DOHH2 (cell line): ENCODE measurements at regions not wholly inside any gene's neighbourhood (a gene's known extent, or its start where the extent isn't known, plus 50 kb on each side); places are given as distances from the start of the nearest gene placed in this dataset.

Source experiments
- EZH2phosphoT487 ChIP-seq: fragments of 200-600 bp; sonication (generic); IDR thresholded peaks from 2 replicates; pipeline ENCODE4 v1.6.1; 2017; ENCODE audit warnings: borderline replicate concordance, mild to moderate bottlenecking, antibody characterized with exemption, low read length, moderate library complexity, mixed read lengths
- TF ChIP-seq, protein P1 (sequence below): fragments of 200-600 bp; sonication (generic); IDR thresholded peaks from one replicate; pipeline ENCODE4 v1.5.1; 2014; ENCODE audit warnings: antibody characterized with exemption, mild to moderate bottlenecking, low read depth, low read length; ENCODE audit not compliant: poor library complexity, severe bottlenecking

- no peak for TF ChIP-seq EZH2phosphoT487
- TF ChIP-seq, protein P1, sequence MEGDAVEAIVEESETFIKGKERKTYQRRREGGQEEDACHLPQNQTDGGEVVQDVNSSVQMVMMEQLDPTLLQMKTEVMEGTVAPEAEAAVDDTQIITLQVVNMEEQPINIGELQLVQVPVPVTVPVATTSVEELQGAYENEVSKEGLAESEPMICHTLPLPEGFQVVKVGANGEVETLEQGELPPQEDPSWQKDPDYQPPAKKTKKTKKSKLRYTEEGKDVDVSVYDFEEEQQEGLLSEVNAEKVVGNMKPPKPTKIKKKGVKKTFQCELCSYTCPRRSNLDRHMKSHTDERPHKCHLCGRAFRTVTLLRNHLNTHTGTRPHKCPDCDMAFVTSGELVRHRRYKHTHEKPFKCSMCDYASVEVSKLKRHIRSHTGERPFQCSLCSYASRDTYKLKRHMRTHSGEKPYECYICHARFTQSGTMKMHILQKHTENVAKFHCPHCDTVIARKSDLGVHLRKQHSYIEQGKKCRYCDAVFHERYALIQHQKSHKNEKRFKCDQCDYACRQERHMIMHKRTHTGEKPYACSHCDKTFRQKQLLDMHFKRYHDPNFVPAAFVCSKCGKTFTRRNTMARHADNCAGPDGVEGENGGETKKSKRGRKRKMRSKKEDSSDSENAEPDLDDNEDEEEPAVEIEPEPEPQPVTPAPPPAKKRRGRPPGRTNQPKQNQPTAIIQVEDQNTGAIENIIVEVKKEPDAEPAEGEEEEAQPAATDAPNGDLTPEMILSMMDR: no peak
These were observed 144.6 kb upstream of the MKLN1 start for GRCh38 chr7:131183072-131183471.
